IgD-negative memory B cell (primary cell): ENCODE measurements at regions not wholly inside any gene's neighbourhood (a gene's known extent, or its start where the extent isn't known, plus 50 kb on each side); places are given as distances from the start of the nearest gene placed in this dataset.

Experiments used
- H3K27ac Mint-ChIP-seq, 3 donors: one replicate each; pipeline ENCODE4 v1.8.0; 2020 to 2022; ENCODE audit warnings: mild to moderate bottlenecking in 3 of 3, mixed read lengths in 3 of 3, moderate library complexity in 1 of 3
- H3K27me3 Mint-ChIP-seq: one replicate; pipeline ENCODE4 v1.8.0; 2021; ENCODE audit warnings: mixed read lengths
- H3K36me3 Mint-ChIP-seq: one replicate; pipeline ENCODE4 v1.8.0; 2020; ENCODE audit warnings: mild to moderate bottlenecking, mixed read lengths
- H3K4me1 Mint-ChIP-seq, 3 donors: one replicate each; pipeline ENCODE4 v1.8.0; 2020 to 2022; ENCODE audit warnings: mixed read lengths in 3 of 3, mild to moderate bottlenecking in 1 of 3
- H3K4me3 Mint-ChIP-seq, 4 donors: one replicate each; pipeline ENCODE4 v1.8.0; 2020 to 2022; ENCODE audit warnings: mild to moderate bottlenecking in 4 of 4, mixed read lengths in 4 of 4, moderate library complexity in 3 of 4
- H3K9me3 Mint-ChIP-seq, 3 donors: one replicate each; pipeline ENCODE4 v1.8.0; 2020 to 2021; ENCODE audit warnings: mixed read lengths in 3 of 3, mild to moderate bottlenecking in 1 of 3

DNA sequence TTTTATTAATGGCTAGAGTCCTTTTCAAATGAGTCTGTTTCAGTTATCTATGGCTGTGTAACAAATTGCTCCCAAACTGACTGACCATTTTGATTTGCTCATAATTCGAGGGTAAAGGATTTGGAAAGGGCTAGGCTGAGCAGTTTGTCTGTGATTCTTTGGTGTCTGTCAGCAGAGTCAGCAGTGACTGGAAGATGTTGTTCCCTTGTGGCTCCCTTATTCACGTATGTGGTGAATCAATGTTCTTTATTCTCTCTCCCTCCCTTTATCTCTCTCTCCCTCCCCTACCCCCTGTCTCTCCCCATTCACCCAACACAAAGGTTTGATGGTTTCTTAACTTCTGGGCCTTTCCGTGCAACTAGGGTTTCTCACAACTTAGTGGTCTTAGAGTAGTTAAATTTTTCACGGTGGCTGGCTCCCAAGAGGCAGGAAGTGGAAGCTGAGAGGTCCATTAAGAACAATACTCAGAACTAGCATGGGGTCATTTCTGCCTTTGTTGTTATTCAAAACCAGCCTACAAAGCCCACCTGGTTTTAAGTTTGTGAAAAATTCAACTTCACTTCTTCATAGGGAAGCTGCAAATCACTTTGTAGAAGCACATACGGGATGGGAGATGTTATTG is 772.5 kb upstream of the SLITRK1 start:
- H3K4me3 Mint-ChIP-seq: no peak overlapping the region
- no peaks in the 10 kb centered on the region for H3K27me3 Mint-ChIP-seq
- peaks cover 0 to 2% (median 0%) of the 10 kb centered on the region in 3 donors for H3K4me1 Mint-ChIP-seq
- H3K9me3 Mint-ChIP-seq: peaks cover 2 to 16% (median 3%) of the 10 kb centered on the region in 3 donors
- H3K27ac Mint-ChIP-seq: no peak overlapping the region
- H3K36me3 Mint-ChIP-seq: no peaks in the 10 kb centered on the region

DNA sequence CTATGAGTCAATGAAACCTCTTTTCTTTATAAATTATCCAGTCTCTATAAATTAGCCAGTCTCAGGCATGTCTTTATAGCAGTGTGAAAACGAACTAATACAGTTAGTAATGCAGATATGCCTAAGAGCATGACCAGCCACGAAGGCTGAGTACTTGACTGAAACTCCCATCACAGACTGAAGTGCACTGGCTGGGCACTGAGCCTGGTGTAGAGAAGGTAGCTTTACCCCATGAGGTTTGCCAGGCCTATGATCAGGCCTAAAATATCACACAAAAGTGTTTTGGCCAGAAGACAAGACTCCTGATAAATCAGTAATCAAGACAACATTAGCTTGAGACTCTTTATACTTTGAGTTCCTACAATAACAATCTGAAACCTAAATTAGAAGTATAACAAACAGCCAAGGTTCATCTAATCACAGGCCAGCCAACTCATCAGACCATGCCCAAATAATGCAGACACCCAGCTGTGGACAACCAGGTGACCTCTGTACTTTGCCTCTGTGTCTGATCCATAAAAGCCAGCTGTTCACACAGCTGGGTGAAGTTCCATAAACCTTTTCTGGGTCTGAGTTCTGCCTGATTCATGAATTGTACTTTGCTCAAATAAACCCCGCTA is 771.8 kb upstream of the SLITRK1 start:
- no peaks in the 10 kb centered on the region for H3K36me3 Mint-ChIP-seq
- H3K9me3 Mint-ChIP-seq: peaks cover 2 to 16% (median 3%) of the 10 kb centered on the region in 3 donors
- H3K4me3 Mint-ChIP-seq: no peak overlapping the region
- no peak overlapping the region for H3K27ac Mint-ChIP-seq
- peaks cover 0 to 2% (median 0%) of the 10 kb centered on the region in 3 donors for H3K4me1 Mint-ChIP-seq
- no peaks in the 10 kb centered on the region for H3K27me3 Mint-ChIP-seq

DNA sequence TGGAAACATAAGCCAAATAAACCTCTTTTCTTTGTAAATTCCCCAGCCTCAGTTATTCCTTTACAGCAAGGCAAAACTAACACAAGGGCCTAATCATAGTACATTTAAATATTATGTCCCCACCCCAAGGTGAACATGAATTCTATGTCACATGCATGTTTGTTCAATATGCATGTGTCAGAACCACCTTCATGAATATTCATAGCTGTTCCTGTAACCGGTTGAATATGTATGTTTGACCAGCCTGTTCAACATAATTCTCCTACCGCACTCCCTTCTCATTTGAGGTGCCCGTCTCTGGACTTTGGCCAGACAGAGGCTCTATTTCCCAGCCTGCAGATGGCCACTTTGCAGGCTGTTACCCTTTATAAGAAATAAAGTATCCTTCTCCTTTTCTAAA is 769.4 kb upstream of the SLITRK1 start:
- Mint-ChIP-seq H3K9me3 (peaks cover 3 to 16% (median 3%) of the 10 kb centered on the region in 3 donors), H3K4me1 (peaks cover 0 to 2% (median 0%) of the 10 kb centered on the region in 3 donors), H3K27ac (no peak overlapping the region), H3K4me3 (no peak overlapping the region), H3K27me3 (no peaks in the 10 kb centered on the region), H3K36me3 (no peaks in the 10 kb centered on the region)

DNA sequence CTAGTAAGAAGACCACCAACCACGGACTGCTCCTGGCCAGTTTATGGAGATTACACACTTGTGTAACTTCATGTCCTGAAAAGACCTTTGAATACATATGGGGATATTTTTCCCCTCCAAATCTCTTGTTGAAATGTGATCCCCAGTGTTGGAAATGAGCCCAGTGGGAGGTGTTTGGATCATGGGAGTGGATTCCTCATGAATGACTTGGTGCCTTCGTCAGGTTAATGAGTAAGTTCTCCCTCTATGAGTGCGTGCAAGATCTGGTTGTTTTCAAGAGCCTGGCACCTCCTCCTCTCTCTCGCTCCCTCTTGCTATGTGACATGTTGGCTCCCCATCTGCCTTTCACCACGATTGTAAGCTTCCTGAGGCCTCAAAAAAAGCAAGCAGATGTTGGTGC is 769.0 kb upstream of the SLITRK1 start:
- no peak overlapping the region for H3K27ac Mint-ChIP-seq
- H3K4me3 Mint-ChIP-seq: no peak overlapping the region
- no peaks in the 10 kb centered on the region for H3K27me3 Mint-ChIP-seq
- H3K9me3 Mint-ChIP-seq: peaks cover 3 to 15% (median 3%) of the 10 kb centered on the region in 3 donors
- H3K4me1 Mint-ChIP-seq: peaks cover 0 to 2% (median 0%) of the 10 kb centered on the region in 3 donors
- H3K36me3 Mint-ChIP-seq: no peaks in the 10 kb centered on the region

DNA sequence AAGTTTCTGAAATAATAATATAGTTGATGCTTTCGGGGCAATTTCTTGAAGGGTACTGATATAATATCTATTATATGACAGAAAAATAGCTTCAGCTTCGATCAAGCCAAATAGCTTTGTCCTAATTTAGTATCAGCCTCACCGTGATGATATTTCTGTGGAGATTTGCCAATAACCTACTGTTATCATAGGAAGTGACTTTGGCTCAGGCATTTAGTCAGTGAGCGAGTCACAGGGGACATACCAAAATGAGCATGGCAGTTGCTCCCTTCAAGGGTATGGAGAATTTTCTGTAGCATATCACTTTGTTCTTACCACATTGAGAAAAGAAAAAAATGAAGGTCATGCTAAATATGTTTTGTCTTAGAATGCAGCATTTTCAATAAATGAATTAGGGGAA is 767.6 kb upstream of the SLITRK1 start:
- no peak overlapping the region for H3K4me3 Mint-ChIP-seq

DNA sequence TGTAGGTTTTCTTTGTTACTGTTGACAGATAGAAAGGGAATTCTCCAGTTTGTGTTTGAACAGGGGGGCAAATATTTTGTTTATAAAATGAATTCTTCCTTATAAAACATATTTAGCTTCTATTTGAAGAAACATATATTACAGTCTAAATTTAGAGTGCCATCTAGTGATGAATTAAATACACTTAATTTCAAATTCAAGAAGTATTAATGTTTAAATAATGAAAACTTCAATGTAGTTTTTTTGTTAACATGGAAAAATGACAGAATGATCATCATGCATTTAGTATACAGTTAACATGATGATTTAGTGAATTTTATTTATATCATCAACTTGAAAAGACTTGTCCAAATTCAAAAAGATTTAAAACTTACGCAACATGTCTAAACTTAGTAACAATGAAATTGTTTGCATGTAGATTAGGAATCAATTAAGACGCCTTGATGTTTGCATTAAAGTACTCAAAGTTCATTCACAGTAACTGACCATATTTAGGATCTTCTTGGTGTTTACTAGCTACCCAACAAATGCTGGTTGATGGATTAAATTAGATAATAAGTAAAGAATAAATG is 765.9 kb upstream of the SLITRK1 start:
- Mint-ChIP-seq H3K27ac (no peak overlapping the region), H3K4me3 (no peak overlapping the region), H3K27me3 (no peaks in the 10 kb centered on the region), H3K36me3 (no peaks in the 10 kb centered on the region), H3K9me3 (peaks cover 3 to 10% (median 5%) of the 10 kb centered on the region in 3 donors), H3K4me1 (no peaks in the 10 kb centered on the region)

More for the DNA sequence above, 767.6 kb upstream of the SLITRK1 start:
- Mint-ChIP-seq H3K27me3 (no peaks in the 10 kb centered on the region), H3K36me3 (no peaks in the 10 kb centered on the region), H3K4me1 (no peaks in the 10 kb centered on the region), H3K27ac (no peak overlapping the region), H3K9me3 (peaks cover 3 to 12% (median 5%) of the 10 kb centered on the region in 3 donors)

DNA sequence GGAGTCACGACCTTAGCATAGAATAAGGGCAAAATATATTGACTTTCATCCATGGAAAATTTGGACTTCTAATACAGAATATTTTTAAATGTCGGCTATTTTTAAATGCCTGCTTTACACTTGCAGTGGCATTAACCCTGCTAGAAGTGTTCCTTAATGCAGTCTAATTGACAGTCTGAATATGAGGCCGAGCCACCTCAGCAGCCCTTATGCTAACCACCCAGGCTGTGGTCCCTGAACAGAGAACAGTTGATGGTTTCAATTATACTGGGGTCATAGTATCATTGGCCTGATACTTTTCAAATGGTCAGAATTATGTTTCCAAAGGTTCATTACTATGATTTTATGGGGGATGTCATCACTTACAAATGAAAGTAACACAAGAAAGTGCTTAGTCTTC is 764.7 kb upstream of the SLITRK1 start:
- Mint-ChIP-seq H3K27ac (no peak overlapping the region), H3K4me3 (no peak overlapping the region), H3K9me3 (peaks cover 3 to 5% (median 5%) of the 10 kb centered on the region in 3 donors), H3K4me1 (no peaks in the 10 kb centered on the region), H3K36me3 (no peaks in the 10 kb centered on the region), H3K27me3 (no peaks in the 10 kb centered on the region)

DNA sequence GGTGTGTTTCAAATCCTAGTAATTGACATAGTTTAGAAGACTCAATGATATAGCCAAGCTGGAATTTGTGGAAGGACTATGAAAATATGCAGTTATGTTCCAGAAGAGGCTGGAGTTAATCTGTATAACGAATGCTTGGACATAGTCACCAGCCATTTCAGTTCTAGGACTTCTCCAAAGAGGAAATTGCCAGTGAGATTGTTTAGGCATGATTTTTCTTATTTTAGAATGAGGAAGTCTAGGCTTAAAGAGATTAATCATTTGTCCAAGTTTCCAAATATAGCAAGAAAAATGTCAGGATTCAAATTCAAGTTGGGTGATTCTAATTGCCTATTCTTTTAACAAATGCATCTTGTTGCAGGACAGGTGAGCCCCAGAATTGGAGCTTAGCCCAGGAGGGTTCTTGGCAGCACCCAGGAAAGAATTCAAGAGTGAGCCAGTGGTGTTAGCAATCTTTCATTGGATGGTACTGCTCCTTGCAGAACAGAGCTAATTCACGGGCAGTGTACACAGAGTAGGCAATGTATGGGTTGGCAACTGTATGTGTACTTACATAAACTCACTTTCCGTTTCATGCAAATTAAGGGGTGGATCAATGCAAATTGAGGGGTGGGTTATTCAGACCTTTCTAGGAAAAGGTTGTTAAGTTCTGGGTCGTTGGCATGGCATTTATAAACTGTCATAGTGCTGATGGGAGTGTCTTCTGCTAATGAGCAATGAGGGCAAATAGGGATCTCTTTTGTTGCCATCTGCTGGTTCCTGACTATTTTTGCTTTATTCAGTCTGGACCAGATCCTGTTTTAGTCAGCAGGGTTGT is 763.1 kb upstream of the SLITRK1 start:
- Mint-ChIP-seq H3K27me3 (no peaks in the 10 kb centered on the region), H3K36me3 (no peaks in the 10 kb centered on the region), H3K4me3 (no peak overlapping the region), H3K27ac (no peak overlapping the region), H3K9me3 (peaks cover 4% of the 10 kb centered on the region in 3 donors), H3K4me1 (no peaks in the 10 kb centered on the region)

DNA sequence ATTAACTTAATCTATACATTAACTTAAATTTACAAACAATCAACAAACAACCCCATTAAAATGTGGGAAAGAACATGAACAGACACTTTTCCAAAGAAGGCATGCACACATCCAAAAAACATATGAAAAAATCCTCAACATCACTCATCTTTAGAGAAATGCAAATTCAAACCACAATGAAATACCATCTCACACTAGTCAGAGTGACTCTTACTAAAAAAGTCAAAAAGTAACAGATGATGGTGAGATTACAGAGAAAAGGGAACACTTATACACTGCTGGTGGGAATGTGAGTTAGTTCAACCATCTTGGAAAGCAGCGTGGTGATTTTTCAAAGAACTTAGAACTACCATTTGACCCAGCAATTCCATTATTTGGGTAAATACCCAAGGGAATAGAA is 759.2 kb upstream of the SLITRK1 start:
- Mint-ChIP-seq H3K27me3 (no peaks in the 10 kb centered on the region), H3K27ac (no peak overlapping the region), H3K9me3 (peaks cover 2 to 13% (median 8%) of the 10 kb centered on the region in 3 donors), H3K4me3 (no peak overlapping the region), H3K36me3 (no peaks in the 10 kb centered on the region), H3K4me1 (no peaks in the 10 kb centered on the region)

DNA sequence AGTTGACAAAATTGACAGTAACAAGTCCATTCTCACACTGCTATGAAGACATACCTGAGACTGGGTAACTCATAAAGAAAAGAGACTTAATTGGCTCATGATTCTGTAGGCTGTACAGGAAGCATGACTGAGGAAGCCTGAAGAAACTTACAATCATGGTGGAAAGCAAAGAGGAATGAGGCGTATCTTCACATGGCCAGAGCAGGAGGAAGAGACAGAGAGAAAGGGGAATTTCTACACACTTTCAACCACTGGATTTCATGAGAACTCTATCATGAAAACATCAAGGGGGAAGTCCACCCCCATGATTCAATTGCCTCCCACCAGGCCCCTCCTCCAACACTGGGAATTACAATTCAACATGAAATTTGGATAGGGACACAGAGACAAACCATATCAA is 758.4 kb upstream of the SLITRK1 start:
- no peak overlapping the region for H3K4me3 Mint-ChIP-seq
- H3K36me3 Mint-ChIP-seq: no peaks in the 10 kb centered on the region
- H3K27me3 Mint-ChIP-seq: no peaks in the 10 kb centered on the region
- H3K27ac Mint-ChIP-seq: no peak overlapping the region
- no peaks in the 10 kb centered on the region for H3K4me1 Mint-ChIP-seq
- peaks cover 2 to 13% (median 8%) of the 10 kb centered on the region in 3 donors for H3K9me3 Mint-ChIP-seq

DNA sequence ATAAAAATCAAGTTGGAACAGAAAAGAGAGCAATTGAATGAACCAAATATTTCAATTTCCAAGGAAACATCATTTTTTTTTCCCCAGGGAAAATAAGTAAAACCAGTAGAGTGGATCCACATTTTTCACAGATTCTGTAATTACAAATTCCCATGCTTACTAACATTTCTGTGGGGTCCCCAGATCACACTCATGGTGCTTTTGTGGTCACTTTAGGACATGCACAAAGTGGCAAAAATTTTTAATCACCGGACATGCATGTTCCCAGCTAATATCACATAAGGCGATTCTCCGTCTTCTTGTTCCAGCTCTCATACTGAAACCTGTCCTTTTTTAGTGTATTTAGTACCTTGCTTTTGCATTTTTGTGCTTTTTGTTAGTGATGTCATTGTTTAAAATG is 748.2 kb upstream of the SLITRK1 start:
- H3K36me3 Mint-ChIP-seq: no peaks in the 10 kb centered on the region
- peaks cover 0 to 2% (median 0%) of the 10 kb centered on the region in 3 donors for H3K9me3 Mint-ChIP-seq
- no peaks in the 10 kb centered on the region for H3K27me3 Mint-ChIP-seq
- H3K27ac Mint-ChIP-seq: no peak overlapping the region
- no peaks in the 10 kb centered on the region for H3K4me1 Mint-ChIP-seq
- H3K4me3 Mint-ChIP-seq: no peak overlapping the region

DNA sequence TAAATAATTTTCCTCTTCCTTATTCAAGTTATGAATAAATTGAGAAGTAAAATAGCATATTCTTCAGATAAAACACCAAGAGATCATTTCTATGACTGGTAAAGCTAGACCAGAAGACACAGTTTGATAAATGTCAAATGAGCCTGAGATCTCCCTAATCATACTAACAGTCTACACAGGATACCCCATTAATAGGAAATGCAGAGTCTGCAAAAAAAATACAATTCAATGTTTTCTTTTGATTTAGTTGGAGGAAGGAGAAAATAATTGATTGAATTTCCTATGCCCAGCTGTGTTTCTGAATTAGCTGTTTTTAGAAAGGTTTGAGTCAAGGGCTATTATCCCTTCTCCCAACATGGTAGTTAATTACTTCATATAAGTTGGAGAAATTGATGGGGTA is 734.6 kb upstream of the SLITRK1 start:
- no peak overlapping the region for H3K27ac Mint-ChIP-seq
- H3K4me3 Mint-ChIP-seq: no peak overlapping the region
- H3K9me3 Mint-ChIP-seq: peaks cover 1 to 11% (median 2%) of the 10 kb centered on the region in 3 donors
- H3K4me1 Mint-ChIP-seq: no peaks in the 10 kb centered on the region
- peaks cover 1% of the 10 kb centered on the region for H3K36me3 Mint-ChIP-seq
- H3K27me3 Mint-ChIP-seq: no peaks in the 10 kb centered on the region

DNA sequence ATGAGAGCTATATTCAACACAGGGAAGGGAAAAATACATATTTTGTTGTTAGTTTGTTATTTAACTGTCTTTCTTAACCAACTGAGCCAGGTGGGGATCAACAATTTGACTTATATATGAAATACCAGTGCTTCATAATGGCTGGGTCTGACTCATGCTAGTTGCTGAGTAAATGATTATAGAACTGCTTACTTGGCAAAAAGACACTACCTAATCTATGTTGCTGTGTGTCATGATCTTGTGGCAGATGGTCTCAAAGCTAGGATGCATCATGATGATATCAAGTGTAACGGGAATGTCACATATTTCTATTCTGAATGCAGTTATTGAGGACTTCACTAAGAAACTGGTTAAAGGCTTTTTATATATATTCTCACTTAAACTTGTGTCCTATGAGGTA is 727.4 kb upstream of the SLITRK1 start:
- Mint-ChIP-seq H3K4me1 (no peaks in the 10 kb centered on the region), H3K27ac (no peak overlapping the region), H3K9me3 (peaks cover 0 to 16% (median 3%) of the 10 kb centered on the region in 3 donors), H3K4me3 (no peak overlapping the region), H3K27me3 (no peaks in the 10 kb centered on the region), H3K36me3 (no peaks in the 10 kb centered on the region)

DNA sequence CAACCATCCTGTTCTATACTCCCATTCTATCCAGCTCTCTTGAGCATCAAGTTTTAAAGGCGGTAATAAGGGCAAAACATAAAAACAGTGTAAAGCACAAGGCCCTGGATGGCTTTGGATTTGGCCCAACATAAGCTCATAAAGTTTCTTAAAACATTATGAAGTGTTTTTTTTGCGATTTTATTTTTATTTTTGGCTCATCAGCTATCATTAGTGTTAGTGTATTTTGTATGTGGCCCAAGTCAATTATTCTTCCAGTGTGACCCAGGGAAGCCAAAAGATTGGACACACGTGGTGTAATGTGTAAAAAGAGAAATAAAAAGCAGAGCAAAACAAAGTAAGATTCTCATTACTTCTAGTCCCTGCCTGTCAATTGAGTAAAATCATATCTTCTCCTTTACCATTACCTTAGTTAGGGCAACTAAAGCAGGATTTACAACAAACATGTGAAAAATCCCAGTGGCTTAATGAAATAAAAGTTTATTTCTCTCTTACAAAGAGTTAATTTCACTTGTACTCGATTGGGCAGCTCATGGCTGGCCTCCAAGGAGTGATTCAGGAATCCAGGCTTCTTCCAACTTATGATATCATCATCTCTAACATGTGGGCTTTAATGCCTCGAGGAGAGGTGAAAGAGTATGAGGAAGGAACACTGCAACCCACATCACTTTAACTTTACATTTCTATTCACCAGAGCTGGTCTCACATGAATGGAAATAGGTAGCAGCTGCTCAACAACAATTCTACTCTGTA is 725.2 kb upstream of the SLITRK1 start:
- Mint-ChIP-seq H3K36me3 (peaks cover 2% of the 10 kb centered on the region), H3K27me3 (no peaks in the 10 kb centered on the region), H3K4me1 (peaks cover 0 to 1% (median 0%) of the 10 kb centered on the region in 3 donors), H3K9me3 (peaks cover 0 to 17% (median 4%) of the 10 kb centered on the region in 3 donors), H3K4me3 (no peak overlapping the region), H3K27ac (no peak overlapping the region)
